ENCODE measurements at regions not wholly inside any gene's neighbourhood (a gene's known extent, or its start where the extent isn't known, plus 50 kb on each side); places are given as distances from the start of the nearest gene placed in this dataset.

- no peak for TF ChIP-seq FOSL1 (IDR thresholded peaks at IDR 0.05; ENCODE audit: insufficient read depth, low read depth, low read length)
- TF ChIP-seq JUN (IDR thresholded peaks at IDR 0.05; ENCODE audit: low read depth, low read length), result no peak
- no peak for TF ChIP-seq PHF8 (conservative IDR thresholded peaks at IDR 0.05; ENCODE audit: low read depth, low read length)
- TF ChIP-seq NANOG (IDR thresholded peaks at IDR 0.05; ENCODE audit: insufficient read depth, low read depth, low read length, poor library complexity, severe bottlenecking), result no peak
Measured at GRCh38 chr6:150667359-150667758, 67.7 kb downstream of the PLEKHG1 start (continued).

Measured in H1 (cell line).